ENCODE measurements at regions not wholly inside any gene's neighbourhood (a gene's known extent, or its start where the extent isn't known, plus 50 kb on each side); places are given as distances from the start of the nearest gene placed in this dataset.

DNA sequence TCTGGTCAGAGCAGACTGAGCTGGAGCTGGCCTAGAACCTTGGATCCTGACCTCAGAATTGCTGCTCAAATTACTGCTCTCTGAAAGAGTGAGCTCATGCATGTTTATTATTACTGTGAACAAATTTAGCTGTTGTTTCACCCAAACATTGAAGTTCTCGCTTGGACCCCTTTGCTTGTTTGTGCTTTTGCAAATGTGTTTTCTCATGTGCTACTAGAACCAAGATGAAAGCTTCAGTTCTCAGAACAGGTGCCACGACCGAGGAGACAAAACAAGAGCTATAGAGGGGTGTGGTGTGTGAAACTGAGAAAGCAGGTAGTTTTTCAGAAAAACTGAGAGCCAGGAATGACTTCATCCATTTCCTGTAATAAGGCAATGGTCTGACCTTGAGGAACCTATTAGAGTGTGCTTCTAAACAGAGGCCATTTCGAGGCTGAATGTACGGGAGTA is 50.0 kb upstream of the ESR1 start:
- POLR2A ChIA-PET: no interaction called here
- WGBS (ENCODE audit: insufficient coverage): 21% methylated on average over 5 of the region's 5 CpGs
- Mint-ChIP-seq H3K27me3 (no peaks in the 10 kb centered on the region), H3K4me1 (peaks cover 16 to 41% (median 26%) of the 10 kb centered on the region in 3 donors), H3K4me3 (peak overlapping the region in 2 of 3 donors; percentile 29 to 49), H3K9me3 (peaks cover 0 to 3% (median 0%) of the 10 kb centered on the region in 3 donors), H3K27ac (peak overlapping the region; percentile 74 to 95), H3K36me3 (peaks cover 8% of the 10 kb centered on the region)
- Histone ChIP-seq H3K4me3 (ENCODE audit: control insufficient read depth in 1 of 2, extremely low read depth in 1 of 2, low read length in 1 of 2) (no peak overlapping the region), H3K4me1 (ENCODE audit: control insufficient read depth in 1 of 2, extremely low read depth in 1 of 2, insufficient read depth in 2 of 2, low read length in 2 of 2) (peaks cover 2 to 8% of the 10 kb centered on the region in 2 experiments), H3K36me3 (ENCODE audit: control insufficient read depth in 2 of 2, extremely low read depth in 1 of 2, insufficient read depth in 1 of 2, low read length in 1 of 2) (no peaks in the 10 kb centered on the region), H3K27me3 (replicated peaks in 1 of 2; ENCODE audit: control insufficient read depth in 2 of 2, extremely low read depth in 1 of 2, insufficient read depth in 2 of 2, low read length in 1 of 2) (no peaks in the 10 kb centered on the region), H3K27ac (ENCODE audit: low read length) (peak overlapping the region; percentile 52), H3K9me3 (no peaks in the 10 kb centered on the region)
- ATAC-seq (replicated peaks in 1 of 4) (peak; percentile 49 to 74 (median 66)), DNase-seq (peak in 2 of 35 experiments; percentile 1 to 11)
- CTCF ChIA-PET: interaction anchor here in 1 of 2 donors (1.0 kb wide), 1 partner anchor 24 kb away, joined by 3 read pairs; no protein-coding TSS in a partner anchor

Measured in T-cell (primary cell).